GM12878 (cell line): ENCODE measurements at regions not wholly inside any gene's neighbourhood (a gene's known extent, or its start where the extent isn't known, plus 50 kb on each side); places are given as distances from the start of the nearest gene placed in this dataset.

Experiments used
- ATAC-seq: fragments of 200-7000 bp; cut with Tn5 transposase; 3 replicates; pipeline ENCODE4 v1.9.1; 2020; ENCODE audit warnings: mild to moderate bottlenecking, moderate library complexity
- BruUV-seq: library from RNA; stranded (reverse); fragments of 400-500 nt; replicated peaks from 2 replicates; lab custom pipeline; 2021; lab: Mats Ljungman, UMichigan
- CTCF ChIA-PET: fragments of 300-600 bp; sonication (Branson Sonifier 250); formaldehyde crosslinking; extraction: SDS; loops from one replicate; lab custom pipeline; 2021; ENCODE audit warnings: inconsistent platforms; lab: Yijun Ruan, JAX
- POLR2A ChIA-PET: fragments of 350-600 bp; formaldehyde crosslinking; extraction: SDS; loops from one replicate; lab custom pipeline; 2021; ENCODE audit warnings: inconsistent platforms; lab: Charles Lee
- RAD21 ChIA-PET: fragments of 300-600 bp; sonication (Branson Sonifier 250); formaldehyde crosslinking; loops from one replicate; lab custom pipeline; 2023; ENCODE audit warnings: antibody characterized with exemption; ENCODE audit not compliant: unreplicated experiment; lab: Charles Lee
- SMC1A ChIA-PET: fragments of 300-600 bp; sonication (Branson Sonifier 250); formaldehyde crosslinking; loops from one replicate; lab custom pipeline; 2023; ENCODE audit not compliant: unreplicated experiment, uncharacterized antibody; lab: Charles Lee
- DNase-seq: peaks from one replicate; pipeline ENCODE4 v3.0.0-alpha.2; 2011; ENCODE audit warnings: low read depth, low spot score
- FAIRE-seq: peaks from 3 replicates; lab custom pipeline; 2011; peaks lifted over from hg19 to GRCh38; lab: Jason Lieb, UNC
- H2AFZ ChIP-seq: 2 replicates; pipeline ENCODE4 v1.6.0; 2011; ENCODE audit warnings: low read depth, low read length, control low read depth; ENCODE audit not compliant: control insufficient read depth
- H3K27ac ChIP-seq: 2 replicates; pipeline ENCODE4 v1.5.1; 2011; ENCODE audit warnings: control low read depth; ENCODE audit not compliant: control insufficient read depth, insufficient read depth
- H3K27me3 ChIP-seq, 2 experiments: replicated peaks in 1 of 2; 2 replicates each; pipeline versions ENCODE4 v1.6.0 to v1.6.1; 2011; ENCODE audit warnings: low read length in 1 of 2; ENCODE audit not compliant: control insufficient read depth in 2 of 2, insufficient read depth in 2 of 2
- H3K36me3 ChIP-seq, 2 experiments: 2 replicates each; pipeline ENCODE4 v1.5.1; 2011; ENCODE audit warnings: low read length in 1 of 2; ENCODE audit not compliant: control insufficient read depth in 2 of 2, insufficient read depth in 2 of 2
- H3K4me1 ChIP-seq: 2 replicates; pipeline ENCODE4 v1.6.1; 2011; ENCODE audit warnings: mild to moderate bottlenecking, low read length, moderate library complexity, mixed read lengths; ENCODE audit not compliant: control insufficient read depth, insufficient read depth
- H3K4me2 ChIP-seq: 2 replicates; pipeline ENCODE4 v1.6.0; 2011; ENCODE audit warnings: control low read depth; ENCODE audit not compliant: control insufficient read depth, insufficient read depth
- H3K4me3 ChIP-seq: fragments of 200-600 bp; sonication (generic); 2 replicates; pipeline ENCODE4 v1.5.1; 2016
- H3K79me2 ChIP-seq: 2 replicates; pipeline ENCODE4 v1.6.0; 2011; ENCODE audit warnings: low read length; ENCODE audit not compliant: control insufficient read depth, insufficient read depth
- H3K9ac ChIP-seq: 2 replicates; pipeline ENCODE4 v1.8.0; 2011; ENCODE audit warnings: low read length, control low read depth, mixed read lengths; ENCODE audit not compliant: control insufficient read depth, insufficient read depth
- H3K9me3 ChIP-seq: replicated peaks from 3 replicates; pipeline ENCODE4 v1.5.1; 2011; ENCODE audit warnings: mild to moderate bottlenecking, low read length; ENCODE audit not compliant: control insufficient read depth, insufficient read depth
- H4K20me1 ChIP-seq: 2 replicates; pipeline ENCODE4 v1.6.0; 2011; ENCODE audit not compliant: control insufficient read depth, insufficient read depth
- BMI1 ChIP-seq: fragments of 450-650 bp; IDR thresholded peaks from 2 replicates; pipeline ENCODE4 v1.6.1; 2016; ENCODE audit warnings: mild to moderate bottlenecking, moderate library complexity, borderline replicate concordance
- BRCA1 ChIP-seq: IDR thresholded peaks from 2 replicates; pipeline ENCODE4 v1.6.1; 2011; ENCODE audit warnings: low read depth, low read length, improper control_type of control experiment
- E4F1 ChIP-seq: fragments of 450-650 bp; IDR thresholded peaks from 2 replicates; pipeline ENCODE4 v1.6.1; 2018; ENCODE audit warnings: borderline replicate concordance, mild to moderate bottlenecking; ENCODE audit not compliant: partially characterized antibody
- FOS ChIP-seq: IDR thresholded peaks from 3 replicates; pipeline ENCODE4 v1.6.1; 2011; ENCODE audit warnings: borderline replicate concordance; ENCODE audit not compliant: insufficient read length; ENCODE audit errors: extremely low read depth
- MTA3 ChIP-seq: IDR thresholded peaks from 2 replicates; pipeline ENCODE4 v1.6.1; 2012; ENCODE audit warnings: low read length, inconsistent platforms, borderline replicate concordance
- NKRF ChIP-seq: fragments of 450-650 bp; conservative IDR thresholded peaks from 2 replicates; pipeline ENCODE4 v1.6.1; 2017; ENCODE audit warnings: mild to moderate bottlenecking, moderate library complexity
- PBX3 ChIP-seq: IDR thresholded peaks from 2 replicates; pipeline ENCODE4 v1.6.1; 2011; ENCODE audit warnings: mild to moderate bottlenecking, low read depth, low read length, moderate library complexity; ENCODE audit not compliant: insufficient replicate concordance
- SMC3 ChIP-seq: IDR thresholded peaks from 2 replicates; pipeline ENCODE4 v1.6.1; 2011; ENCODE audit warnings: low read length, improper control_type of control experiment, borderline replicate concordance
- SP1 ChIP-seq: IDR thresholded peaks from one replicate; pipeline ENCODE4 v1.6.1; 2011; ENCODE audit warnings: low read depth, low read length
- TAF1 ChIP-seq: IDR thresholded peaks from 2 replicates; pipeline ENCODE4 v1.6.1; 2011; ENCODE audit warnings: mild to moderate bottlenecking, low read depth, low read length, borderline replicate concordance
- WRNIP1 ChIP-seq: IDR thresholded peaks from 2 replicates; pipeline ENCODE4 v1.6.1; 2011; ENCODE audit warnings: low read depth, low read length, improper control_type of control experiment, borderline replicate concordance
- YBX1 ChIP-seq: fragments of 450-650 bp; IDR thresholded peaks from 2 replicates; pipeline ENCODE4 v1.6.1; 2016; ENCODE audit warnings: antibody characterized with exemption
- ZBED1 ChIP-seq: IDR thresholded peaks from 2 replicates; pipeline ENCODE4 v1.6.1; 2016; ENCODE audit warnings: borderline replicate concordance
- ZBTB11 ChIP-seq: fragments of 450-650 bp; formaldehyde crosslinking; IDR thresholded peaks from 2 replicates; pipeline ENCODE4 v1.5.0; 2022; ENCODE audit warnings: mild to moderate bottlenecking, missing genetic modification characterization
- WGBS: methylation state at CpG from one replicate; pipeline ENCODE4 v1.1.6; 2016; ENCODE audit warnings: low lambda C conversion rate; ENCODE audit not compliant: insufficient replicate concordance, insufficient coverage; ENCODE audit errors: missing lambda C conversion rate; 5-methylcytosine and 5-hydroxymethylcytosine counted together
- in situ Hi-C: fragments of 300-500 bp; cut with MboI; formaldehyde crosslinking; loops from 9 replicates; pipeline ENCODE4 v1.14.3; 2018; ENCODE audit warnings: mixed read lengths
- intact Hi-C: fragments of 100-400 bp; cut with micrococcal nuclease; formaldehyde crosslinking; loops from one replicate; pipeline ENCODE4 v1.14.2; 2022; ENCODE audit not compliant: unreplicated experiment

- Histone ChIP-seq H3K4me2 (no peak overlapping the region), H2AFZ (no peak overlapping the region), H3K4me1 (no peaks in the 10 kb centered on the region), H3K9ac (no peak overlapping the region), H3K27me3 (no peaks in the 10 kb centered on the region), H3K9me3 (no peaks in the 10 kb centered on the region), H4K20me1 (no peaks in the 10 kb centered on the region), H3K36me3 (no peaks in the 10 kb centered on the region), H3K4me3 (no peak overlapping the region), H3K27ac (no peak overlapping the region), H3K79me2 (no peaks in the 10 kb centered on the region)
- in situ Hi-C loops (no loop called here), intact Hi-C loops (no loop called here)
- SMC1A ChIA-PET, result no interaction called here
- no peak for FAIRE-seq
- DNase-seq, result no peak
- POLR2A ChIA-PET, result no interaction called here
- BruUV-seq, result no TSS peak
- CTCF ChIA-PET, result no interaction called here
- no peak for TF ChIP-seq TAF1
- no peak for TF ChIP-seq SMC3
- no peak for TF ChIP-seq PBX3
- TF ChIP-seq ZBED1, result no peak
- no peak for TF ChIP-seq NKRF
- TF ChIP-seq BMI1, result no peak
- TF ChIP-seq BRCA1, result no peak
- no peak for TF ChIP-seq MTA3
- TF ChIP-seq WRNIP1, result no peak
- TF ChIP-seq ZBTB11 (CRISPR knock-in tag), result no peak
- TF ChIP-seq FOS, result no peak
- TF ChIP-seq YBX1, result no peak
- TF ChIP-seq E4F1, result no peak
- no peak for TF ChIP-seq SP1
- RAD21 ChIA-PET, result no interaction called here
- no peak for ATAC-seq
- WGBS, result 20% methylated on average over 5 of the region's 5 CpGs
These were observed 571.7 kb upstream of the SLC35B3 start for GRCh38 chr6:9007027-9007426.
